NCI-H2029 treated with DMSO at 0.1 percent for 48 hours (cell line): ENCODE measurements at regions not wholly inside any gene's neighbourhood (a gene's known extent, or its start where the extent isn't known, plus 50 kb on each side); places are given as distances from the start of the nearest gene placed in this dataset.
A peak's percentile ranks its signal among the peaks of the same experiment; 100 is the strongest.
"Not testable (repeated sequence)": the region's sequence is repeated elsewhere in the genome, so short reads cannot be mapped to it uniquely, and the experiment has no call there.

Source experiments
- DNase-seq: peaks from one replicate; lab custom pipeline; 2025; lab: John Stamatoyannopoulos, UW

DNA sequence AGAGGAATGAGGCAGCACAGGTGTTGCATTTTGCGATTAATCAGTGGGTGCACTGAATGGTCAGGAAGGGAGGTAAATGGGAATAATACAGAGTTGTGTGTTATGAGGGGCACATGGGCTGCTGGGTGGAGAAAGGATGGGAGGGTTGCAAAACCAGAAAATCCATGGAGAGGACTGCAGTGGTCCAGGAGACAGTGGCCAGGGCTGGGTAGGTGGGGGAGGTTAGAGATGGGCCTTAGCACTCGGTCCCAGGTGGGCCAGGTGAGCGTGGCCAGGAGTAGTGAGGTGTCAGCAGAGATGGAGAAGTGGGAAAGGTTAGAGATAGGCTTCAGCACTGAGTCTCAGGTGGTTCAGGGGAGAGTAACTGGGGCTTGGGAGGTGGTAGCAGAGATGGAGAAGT lies 399.1 kb upstream of the LARGE1 start:
- DNase-seq = no peak

DNA sequence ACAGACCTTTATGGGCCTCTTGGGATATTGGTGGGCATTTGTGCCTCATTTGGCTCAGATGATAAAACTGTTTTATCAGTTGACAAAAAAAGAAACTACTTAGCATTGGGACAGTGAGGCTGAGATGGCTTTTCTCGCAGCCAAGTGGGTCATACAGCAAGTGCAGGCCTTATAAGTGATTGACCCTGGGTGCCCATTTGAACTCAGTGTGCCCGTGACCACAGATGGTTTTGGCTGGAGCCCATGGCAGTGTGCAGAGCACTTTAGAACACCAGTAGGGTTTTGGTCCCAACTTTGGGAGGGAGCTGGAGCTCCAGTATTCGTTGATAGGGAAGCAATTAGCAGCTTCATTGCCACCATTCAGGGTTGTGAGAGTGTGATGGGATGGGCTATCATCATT lies 404.5 kb upstream of the LARGE1 start:
- DNase-seq = no peak

DNA sequence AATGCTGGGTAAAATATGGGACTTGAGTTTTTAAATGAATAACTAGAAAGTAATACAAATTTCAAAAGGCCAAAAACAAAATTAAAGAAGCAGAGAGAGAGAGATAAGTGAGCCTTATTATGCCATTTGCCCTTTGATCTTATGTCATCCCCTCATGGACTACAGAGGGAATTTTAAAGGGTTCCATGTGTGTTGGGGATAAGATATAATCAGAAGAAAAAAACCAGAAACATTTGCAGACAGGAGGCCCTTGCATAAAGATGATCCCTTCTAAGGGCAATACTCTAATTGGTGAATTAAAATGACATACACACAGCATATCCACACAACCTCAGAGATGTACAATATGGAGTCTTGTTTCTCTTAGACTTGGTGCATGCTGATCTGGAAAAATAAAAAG lies 406.6 kb upstream of the LARGE1 start:
- no peak for DNase-seq

DNA sequence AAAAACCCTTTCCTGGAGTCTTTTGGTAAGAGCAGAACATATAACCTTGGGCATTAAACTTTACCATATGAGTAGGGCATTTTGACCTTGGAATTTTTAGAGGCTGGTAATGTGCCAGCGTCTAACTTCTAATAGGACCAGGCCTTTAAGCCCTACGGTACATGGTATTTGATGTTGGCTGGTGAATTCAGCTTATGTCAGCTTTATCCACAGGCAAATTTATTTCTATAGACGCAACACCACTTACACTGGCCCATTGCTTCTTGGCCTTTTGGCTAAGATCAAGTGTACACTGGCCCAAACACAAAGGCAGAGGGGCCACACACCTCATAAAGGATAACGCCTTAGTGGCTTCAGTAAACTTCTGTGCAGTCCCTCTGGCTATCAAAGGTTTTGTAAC lies 410.2 kb upstream of the LARGE1 start:
- DNase-seq = no peak

DNA sequence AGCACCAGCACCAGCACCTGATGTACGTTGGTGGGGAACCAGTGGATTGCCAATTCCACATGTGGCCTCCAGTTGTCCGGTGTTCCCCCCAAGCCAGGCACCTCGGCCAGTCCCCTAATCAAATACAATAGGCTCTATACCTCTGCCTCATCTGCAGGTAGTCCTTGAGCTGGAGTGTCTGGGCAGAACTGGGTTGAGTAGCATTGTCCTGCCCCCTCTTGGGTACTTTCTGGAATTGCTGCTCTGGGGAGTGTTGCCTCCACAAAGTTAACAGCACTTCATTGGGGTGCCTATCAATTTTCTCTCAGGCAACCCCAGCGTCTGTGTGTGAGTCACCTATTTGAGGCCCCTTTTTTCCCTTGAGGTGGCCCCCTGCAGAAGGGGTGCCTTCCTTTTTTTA lies 413.0 kb upstream of the LARGE1 start:
- no peak for DNase-seq

DNA sequence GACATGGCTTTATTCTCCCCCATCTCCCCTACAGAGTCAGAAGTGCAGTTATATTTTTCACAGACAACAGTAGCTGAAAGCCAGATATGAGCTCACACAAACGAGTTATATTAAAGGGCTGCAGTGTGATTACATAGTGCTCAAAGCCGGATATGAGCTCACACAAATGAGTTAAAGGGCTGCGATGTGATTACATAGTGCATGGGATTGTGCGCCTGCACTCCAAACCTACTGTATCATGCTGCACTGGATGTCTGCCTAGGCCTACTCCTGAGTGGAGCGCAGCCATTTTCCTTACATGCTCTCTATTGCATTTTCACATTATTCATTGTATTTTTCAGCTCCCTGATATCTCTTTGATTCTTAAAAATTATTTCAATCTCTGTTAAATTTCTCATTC lies 414.6 kb upstream of the LARGE1 start:
- no peak for DNase-seq

DNA sequence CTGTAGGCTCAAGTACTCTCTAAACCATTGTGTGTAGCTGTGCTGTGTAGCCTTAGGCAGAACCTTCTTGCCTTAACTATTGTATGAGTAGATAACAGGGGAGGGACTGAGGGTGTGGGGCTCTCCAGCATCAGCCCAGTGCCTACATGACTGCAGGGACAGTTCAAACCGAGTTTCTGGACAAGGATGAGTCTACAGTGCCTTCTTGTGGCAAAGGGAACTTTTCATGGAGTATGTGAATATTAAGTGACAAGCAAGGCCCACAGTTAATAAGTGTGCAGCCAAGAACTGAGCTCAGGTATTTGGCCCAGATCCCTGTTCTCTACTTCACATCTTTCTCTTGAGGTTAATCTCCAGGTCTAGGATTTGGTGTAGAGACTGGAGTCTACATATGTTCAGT lies 424.4 kb upstream of the LARGE1 start:
- no peak for DNase-seq

DNA sequence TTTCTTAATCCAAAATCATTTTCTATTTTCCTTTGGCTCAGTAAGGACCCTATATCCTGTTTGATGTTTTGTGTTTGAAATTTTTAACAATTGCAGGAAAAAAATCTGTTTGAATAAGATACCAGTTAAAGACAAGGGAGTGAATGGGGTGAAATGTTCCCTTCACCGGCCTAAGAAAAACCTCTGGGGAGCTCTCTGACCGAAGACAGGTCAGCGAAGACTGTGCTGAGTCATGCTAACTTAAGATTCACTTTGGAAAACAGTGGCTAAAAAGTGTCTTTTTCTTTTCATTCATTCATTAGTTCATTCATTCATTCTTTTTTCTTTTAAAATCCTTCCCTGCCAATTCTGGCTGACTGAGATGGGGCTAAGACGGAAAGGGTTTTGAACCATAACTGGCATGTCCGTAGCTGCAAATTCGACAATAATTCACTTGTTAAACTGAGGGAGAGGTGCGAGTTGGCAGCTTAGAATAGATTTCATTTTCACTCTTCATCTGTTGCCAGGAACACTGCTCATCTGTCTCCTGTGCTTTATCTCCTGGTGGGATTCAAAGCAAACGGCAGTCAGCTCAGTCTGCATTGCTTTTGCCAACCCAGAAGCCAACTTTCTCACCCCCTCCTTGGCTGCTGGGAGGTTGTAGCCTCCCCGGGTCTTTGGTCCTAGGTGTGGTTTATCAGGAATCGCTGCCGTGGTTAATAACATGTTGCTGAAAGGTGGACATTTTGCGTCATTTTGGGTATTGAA lies 434.0 kb upstream of the LARGE1 start:
- DNase-seq = no peak

DNA sequence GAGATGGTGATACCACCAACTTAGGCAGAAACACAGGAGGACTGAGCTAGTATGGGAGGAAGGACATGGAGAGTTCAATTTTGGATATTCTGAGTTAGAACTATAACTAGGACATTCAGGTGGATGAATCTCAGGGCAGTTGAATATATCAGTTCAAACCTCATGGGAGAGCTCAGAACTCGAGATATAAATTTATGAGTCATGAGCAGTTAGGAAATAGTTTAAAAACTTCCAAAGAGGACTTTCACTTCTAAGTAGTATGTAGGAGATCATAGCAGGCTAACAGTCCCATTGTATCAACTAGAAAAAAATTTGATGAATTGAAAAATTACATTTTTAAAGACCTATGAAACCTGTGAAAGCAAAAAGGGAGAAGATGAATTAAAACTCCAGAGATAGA lies 436.2 kb upstream of the LARGE1 start:
- no peak for DNase-seq

DNA sequence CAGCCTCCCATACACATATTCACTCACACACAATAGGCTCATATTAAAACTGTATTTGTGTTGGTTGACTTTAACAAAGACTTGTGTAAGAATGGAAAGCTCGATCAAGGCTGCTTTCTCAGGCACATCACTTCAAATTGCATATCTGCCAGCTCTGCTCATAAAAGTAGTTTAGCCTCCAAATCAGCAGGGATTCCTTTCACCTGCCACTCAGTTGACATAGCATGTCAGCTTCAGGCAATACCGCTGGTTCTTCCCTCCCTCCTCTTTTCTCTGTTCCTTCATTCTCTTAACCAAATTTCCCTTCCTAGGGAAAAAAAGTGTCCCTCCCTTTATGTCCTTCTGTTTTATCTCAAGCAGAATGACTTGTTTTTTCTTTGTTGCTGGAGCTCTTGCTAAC lies 450.4 kb upstream of the LARGE1 start:
- DNase-seq = no peak

DNA sequence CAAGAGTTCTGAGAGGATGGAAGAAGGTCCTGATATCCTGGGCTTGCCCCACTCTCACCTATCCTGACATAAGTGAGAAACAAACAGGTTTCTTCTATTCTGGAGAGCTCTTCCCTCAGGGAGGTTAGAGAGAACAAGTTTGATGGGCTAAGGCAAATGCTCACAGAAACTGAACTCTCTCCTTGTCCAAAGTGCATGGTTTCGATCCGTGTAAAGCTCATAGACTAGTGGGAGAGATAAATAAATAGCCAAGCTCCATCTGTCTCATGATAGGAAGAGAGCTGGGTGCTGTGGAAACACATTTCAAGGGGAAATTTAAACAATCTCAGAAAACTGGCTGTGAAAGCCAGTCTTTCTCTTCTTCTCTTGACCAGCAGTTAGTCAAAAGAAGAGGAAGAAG lies 459.5 kb upstream of the LARGE1 start:
- DNase-seq = no peak

DNA sequence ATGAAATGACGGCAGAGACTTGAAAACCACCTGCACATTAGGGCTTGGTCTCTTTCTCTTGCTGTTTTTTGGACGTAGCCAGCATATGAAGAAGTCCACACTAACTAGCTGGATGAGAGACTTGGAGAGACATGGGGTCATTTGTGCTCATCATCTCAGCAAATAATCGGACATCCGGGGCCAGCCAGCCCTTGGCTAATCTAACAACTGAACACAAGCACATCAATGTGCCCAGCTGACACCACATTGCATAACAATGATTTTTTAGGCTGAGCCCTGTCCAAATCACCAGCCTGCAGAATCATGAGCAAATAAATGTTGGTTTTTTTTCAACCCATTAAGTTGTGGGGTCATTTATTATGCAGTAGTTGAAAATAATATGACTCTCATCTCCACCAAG lies 460.3 kb upstream of the LARGE1 start:
- no peak for DNase-seq

DNA sequence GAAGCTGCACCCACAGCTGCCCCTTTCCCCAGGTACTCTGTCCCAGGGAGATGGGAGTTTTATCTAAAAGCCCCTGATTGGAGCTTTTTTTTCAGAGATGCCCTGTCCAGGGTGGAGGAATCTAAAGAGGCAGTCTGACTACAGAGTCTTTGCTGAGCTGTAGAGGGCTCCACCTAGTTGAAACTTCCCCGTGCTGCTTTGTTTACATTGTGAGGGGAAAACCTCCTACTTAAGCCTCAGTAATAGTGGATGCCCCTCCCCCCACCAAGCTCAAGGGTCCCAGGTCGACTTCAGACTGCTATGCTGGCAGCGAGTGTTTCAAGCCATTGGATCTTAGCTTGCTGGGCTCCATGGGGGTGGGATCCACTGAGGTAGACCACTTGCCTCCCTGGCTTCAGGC lies 470.1 kb upstream of the LARGE1 start:
- DNase-seq = no peak

DNA sequence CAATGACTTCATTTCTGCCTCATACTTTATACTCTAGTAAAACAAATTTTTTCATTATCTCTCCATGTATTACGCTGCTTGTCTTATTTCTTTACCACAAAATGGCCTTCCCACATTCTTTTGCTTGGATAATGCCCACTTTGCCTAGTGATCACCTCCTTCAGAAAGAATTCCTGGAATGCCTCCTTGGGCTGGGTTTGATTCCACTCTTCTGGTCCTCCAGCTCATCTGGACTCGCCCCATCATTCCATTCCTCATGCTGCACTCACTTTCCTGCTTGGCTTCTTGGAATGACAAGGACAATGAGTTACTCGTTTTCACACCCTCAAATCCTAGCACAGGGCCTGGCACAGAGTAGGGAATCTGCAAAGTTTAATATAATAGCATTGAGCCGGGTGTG lies 475.1 kb upstream of the LARGE1 start:
- DNase-seq = no peak

DNA sequence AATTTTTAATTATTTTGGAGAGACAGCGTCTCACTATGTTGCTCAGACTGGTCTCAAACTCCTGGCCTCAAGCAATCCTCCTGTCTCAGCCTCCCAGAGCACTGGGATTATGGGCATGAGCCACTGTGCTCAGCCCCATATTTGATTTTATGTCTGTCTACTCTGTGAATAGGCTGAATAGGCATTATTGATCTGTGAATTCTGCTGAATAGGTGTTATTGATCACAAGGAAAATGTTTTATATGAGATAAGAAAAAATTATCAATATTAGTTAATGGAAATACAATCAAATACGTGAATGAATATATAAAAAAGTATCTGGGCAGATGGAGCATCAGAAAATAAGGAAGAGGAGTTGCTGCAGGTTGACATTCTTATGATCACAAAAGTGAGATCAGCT lies 483.4 kb upstream of the LARGE1 start:
- DNase-seq = no peak

DNA sequence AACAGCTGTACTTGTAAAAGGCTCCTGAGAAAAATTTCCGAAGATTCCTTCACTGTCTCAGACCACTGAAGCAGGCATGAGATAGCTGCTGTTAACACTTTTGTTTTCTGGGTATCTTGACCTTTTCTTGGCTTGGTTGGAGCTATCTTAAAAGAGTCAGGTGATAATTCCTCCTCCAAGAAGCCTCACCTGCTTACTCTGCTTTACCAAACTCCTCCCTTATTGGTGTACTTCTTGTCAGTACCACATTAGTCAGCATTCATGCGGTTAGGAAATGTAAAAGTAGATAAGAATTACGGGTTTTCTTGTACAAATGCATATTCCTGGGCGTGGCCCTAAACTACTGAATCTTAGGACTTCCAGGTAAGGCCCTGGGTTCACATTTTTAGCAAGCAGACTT lies 489.8 kb upstream of the LARGE1 start:
- no peak for DNase-seq

DNA sequence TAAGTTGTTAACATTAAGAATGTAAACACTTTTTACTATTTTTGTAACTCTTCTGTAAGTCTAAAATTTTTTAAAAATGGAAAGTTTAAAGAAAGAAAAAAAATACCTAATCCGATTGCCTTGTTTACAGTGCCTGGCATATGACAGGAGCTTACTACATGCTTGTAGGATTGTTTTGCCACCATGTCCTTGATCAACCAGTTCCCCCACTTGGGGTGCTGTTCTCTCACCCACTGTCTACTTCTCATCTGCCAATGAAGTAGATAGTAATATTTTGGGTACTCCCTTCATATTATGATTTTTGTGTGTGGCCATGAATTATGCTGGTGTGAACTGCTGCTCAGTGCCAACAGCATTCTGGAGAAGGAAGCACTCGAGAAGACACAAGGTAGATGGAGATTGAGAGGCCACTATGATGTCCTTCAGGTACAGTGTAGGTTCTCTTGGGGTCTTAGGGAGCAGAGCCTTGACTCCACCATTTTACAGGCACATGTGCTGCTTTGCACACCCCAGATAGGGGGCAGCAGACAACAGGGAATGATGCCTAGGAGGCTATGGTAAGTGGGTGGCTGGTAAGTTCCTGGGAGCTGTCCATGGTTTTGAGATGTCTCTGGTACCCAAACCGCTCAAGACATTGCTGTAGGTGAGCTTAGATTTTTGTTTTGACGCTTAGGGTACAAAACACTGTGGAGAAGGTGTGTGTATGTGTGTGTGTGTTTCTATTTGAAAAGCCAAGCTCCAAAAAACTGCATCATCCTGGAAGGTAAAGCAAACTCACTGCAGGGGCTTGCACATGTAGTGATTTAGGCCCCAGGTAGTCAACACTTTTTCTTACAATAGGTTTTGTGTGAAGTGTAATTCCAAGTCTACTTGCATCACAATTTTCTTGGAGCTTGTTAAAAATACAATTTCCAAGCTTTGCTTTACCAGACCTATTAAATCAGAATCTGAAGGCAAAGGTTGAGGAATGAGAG lies 494.5 kb upstream of the LARGE1 start:
- peak; percentile 58 for DNase-seq

DNA sequence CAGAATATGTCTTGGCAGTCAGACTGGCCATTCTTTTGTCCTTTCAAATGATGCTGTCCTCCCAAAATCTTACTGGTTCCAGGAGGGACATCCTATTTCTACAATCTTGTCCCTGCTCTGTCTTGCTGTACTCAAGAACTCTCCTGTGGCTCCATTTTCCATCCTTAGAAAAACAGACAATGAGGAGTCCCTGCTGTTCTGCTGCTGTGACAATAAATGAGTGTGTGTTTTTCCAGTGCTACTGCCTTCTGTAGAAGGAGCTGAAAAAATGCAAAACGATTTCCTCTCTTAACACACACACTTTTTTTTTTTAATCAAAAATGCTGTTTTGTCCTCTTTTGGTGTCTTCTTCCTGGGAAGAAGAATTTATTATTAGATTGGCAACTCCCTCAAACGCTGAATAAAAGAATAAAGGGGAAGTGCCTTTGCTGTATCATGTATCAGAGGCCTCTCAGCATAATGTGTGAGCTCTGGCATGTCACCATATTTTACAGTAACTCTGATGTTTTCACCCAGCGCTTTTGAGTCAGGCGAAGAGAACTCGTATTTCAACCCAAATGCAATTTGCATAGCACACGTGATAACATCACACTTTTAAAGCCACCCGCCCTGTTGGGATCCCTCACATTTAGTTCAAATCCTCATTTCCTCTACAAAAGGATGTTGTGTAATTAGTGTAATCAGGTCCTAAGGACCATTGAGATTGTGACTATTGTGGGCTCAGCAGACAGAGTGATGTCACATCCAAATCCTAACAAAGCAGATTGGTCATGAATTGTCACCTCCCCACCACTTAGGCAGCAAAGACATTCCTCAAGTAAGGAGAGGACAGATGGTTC lies 496.0 kb upstream of the LARGE1 start:
- DNase-seq = peak; percentile 25

DNA sequence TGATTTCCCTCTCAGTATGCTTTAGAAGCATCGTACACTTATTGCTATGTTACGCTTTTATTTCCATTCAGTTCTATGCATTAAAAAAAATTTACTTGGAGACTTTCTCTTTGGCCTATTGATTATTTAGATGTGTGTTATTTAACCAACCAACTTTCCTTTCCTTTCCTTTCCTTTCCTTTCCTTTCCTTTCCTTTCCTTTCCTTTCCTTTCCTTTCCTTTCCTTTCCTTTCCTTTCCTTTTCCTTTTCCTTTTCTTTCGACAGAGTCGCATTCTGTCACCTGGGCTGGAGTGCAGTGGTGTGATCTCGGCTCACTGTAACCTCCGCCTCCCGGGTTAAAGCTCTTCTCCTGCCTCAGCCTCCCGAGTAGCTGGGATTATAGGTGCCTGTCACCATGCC lies 502.7 kb upstream of the LARGE1 start:
- not testable (repeated sequence) for DNase-seq

DNA sequence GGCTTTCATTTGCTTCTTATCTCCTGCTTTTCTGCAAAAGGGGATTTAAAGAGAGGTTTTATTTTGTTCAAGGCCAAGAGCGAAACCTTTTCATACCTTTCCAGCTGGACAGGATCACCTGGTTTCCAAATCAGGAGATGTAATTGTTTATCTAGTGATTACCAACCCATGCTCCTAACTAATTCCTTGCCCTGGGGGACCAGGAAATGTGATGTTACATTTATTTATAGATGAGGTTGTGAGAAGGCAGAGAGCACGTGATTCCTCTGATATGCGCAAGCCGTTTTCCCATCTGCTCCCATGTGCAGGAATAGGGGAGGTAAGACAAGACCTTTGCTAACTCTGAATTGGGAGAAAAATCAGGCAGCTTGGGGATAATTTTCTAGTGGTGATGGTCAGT lies 507.2 kb upstream of the LARGE1 start:
- DNase-seq = peak; percentile 19

DNA sequence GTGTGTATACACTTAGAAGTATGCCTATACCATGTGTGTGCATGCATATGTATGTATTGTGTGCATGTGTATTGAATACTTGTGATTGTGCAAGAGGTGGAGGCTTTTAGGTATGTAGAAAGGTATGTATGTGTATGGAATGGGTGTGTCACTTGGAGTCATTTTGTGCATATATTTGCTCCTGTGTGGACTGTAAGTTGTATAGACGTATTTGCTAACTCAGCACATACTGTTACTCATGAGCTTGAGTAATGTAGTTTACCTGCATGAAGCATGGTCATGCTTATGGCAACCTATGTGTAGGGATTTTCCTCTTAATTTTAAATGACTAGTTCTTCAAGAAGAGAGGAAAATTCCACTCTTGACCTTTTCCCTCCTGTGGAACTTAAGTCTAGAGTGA lies 507.6 kb upstream of the LARGE1 start:
- no peak for DNase-seq

DNA sequence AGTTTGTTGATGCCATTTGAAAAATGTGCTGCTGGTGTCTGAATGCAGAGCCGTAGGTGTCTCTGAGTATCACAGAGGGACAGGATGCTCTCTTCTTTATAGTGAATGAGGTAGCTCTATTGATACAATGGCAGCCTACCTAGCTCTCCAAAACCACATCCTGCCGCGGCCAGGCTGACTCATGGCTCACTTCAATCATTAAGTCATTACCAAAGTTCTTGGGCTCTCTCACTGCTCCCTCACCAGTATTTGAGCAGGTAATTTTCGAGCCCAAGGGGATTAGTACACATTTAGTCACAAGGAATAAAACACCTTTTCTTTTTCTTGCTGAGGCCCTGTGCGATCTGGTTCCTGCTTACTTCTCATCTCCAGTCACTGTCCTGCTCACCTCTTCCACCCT lies 509.0 kb upstream of the LARGE1 start:
- DNase-seq = peak; percentile 46

DNA sequence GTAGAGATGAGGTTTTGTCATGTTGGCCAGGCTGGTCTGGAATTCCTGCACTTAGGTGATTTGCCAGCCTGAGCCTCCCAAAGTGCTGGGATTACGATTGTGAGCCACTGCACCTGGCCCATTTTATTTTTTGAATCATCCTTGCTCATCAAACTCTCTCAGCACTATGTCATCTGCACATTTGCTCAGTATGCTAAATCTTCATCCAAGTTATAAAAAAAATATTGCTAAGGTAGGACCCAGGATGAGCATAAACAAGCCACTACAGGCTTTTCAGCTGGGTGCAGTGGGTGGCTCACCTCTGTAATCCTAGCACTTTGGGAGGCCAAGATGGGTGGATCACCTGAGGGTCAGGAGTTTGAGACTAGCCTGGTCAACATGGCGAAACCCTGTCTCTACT lies 510.1 kb upstream of the LARGE1 start:
- no peak for DNase-seq
